ENCODE measurements at regions not wholly inside any gene's neighbourhood (a gene's known extent, or its start where the extent isn't known, plus 50 kb on each side); places are given as distances from the start of the nearest gene placed in this dataset.

- Histone ChIP-seq H3F3A (ENCODE audit: low read depth) (no peaks in the 10 kb centered on the region), H3K4me3 (ENCODE audit: low read length, poor library complexity, severe bottlenecking) (no peak overlapping the region), H3K9me2 (replicated peaks; ENCODE audit: low read depth, low read length) (no peaks in the 10 kb centered on the region), H3K79me2 (ENCODE audit: insufficient read depth, low read length) (no peaks in the 10 kb centered on the region), H3K4me1 (ENCODE audit: insufficient read depth, low read length, poor library complexity, severe bottlenecking) (no peaks in the 10 kb centered on the region), H3K9ac (ENCODE audit: low read depth, low read length, poor library complexity, severe bottlenecking) (no peak overlapping the region), H2AFZ (ENCODE audit: low read length) (no peak overlapping the region), H3K27me3 (ENCODE audit: insufficient read depth, low read length, poor library complexity, severe bottlenecking) (no peaks in the 10 kb centered on the region), H4K20me1 (ENCODE audit: insufficient read depth, low read length, poor library complexity, severe bottlenecking) (no peaks in the 10 kb centered on the region), H3K9me3 (ENCODE audit: insufficient read depth, low read depth, low read length) (peaks cover 6% of the 10 kb centered on the region; the same call in 1 of the 2 replicates), H3K36me3 (ENCODE audit: insufficient read depth, low read length) (no peaks in the 10 kb centered on the region), H3K4me2 (ENCODE audit: low read depth, low read length, poor library complexity, severe bottlenecking) (no peak overlapping the region)
- no peak for TF ChIP-seq CTCF (conservative IDR thresholded peaks at IDR 0.05; ENCODE audit: low read length)
- no peak for TF ChIP-seq EZH2phosphoT487 (IDR thresholded peaks at IDR 0.05; ENCODE audit: borderline replicate concordance)
Observed at GRCh38 chr9:515665-516064, 301.0 kb downstream of the DOCK8 start.

- H3K79me2 ChIP-seq (ENCODE audit: insufficient read depth, low read length): no peaks in the 10 kb centered on the region
- no peak overlapping the region for H3K4me3 ChIP-seq (ENCODE audit: low read length, poor library complexity, severe bottlenecking)
- H3K27me3 ChIP-seq (ENCODE audit: insufficient read depth, low read length, poor library complexity, severe bottlenecking): no peaks in the 10 kb centered on the region
- H3K9me2 ChIP-seq (replicated peaks; ENCODE audit: low read depth, low read length): no peaks in the 10 kb centered on the region
- peaks cover 6% of the 10 kb centered on the region; the same call in 1 of the 2 replicates for H3K9me3 ChIP-seq (ENCODE audit: insufficient read depth, low read depth, low read length)
- no peak overlapping the region for H3K9ac ChIP-seq (ENCODE audit: low read depth, low read length, poor library complexity, severe bottlenecking)
- H4K20me1 ChIP-seq (ENCODE audit: insufficient read depth, low read length, poor library complexity, severe bottlenecking): no peaks in the 10 kb centered on the region
- H3K4me1 ChIP-seq (ENCODE audit: insufficient read depth, low read length, poor library complexity, severe bottlenecking): no peaks in the 10 kb centered on the region
- H2AFZ ChIP-seq (ENCODE audit: low read length): no peak overlapping the region
- no peaks in the 10 kb centered on the region for H3F3A ChIP-seq (ENCODE audit: low read depth)
- TF ChIP-seq EZH2phosphoT487 (IDR thresholded peaks at IDR 0.05; ENCODE audit: borderline replicate concordance) (no peak), CTCF (conservative IDR thresholded peaks at IDR 0.05; ENCODE audit: low read length) (no peak)
- no peak overlapping the region for H3K4me2 ChIP-seq (ENCODE audit: low read depth, low read length, poor library complexity, severe bottlenecking)
- H3K36me3 ChIP-seq (ENCODE audit: insufficient read depth, low read length): no peaks in the 10 kb centered on the region
Observed at GRCh38 chr9:517993-518392, 303.3 kb downstream of the DOCK8 start.

DNA sequence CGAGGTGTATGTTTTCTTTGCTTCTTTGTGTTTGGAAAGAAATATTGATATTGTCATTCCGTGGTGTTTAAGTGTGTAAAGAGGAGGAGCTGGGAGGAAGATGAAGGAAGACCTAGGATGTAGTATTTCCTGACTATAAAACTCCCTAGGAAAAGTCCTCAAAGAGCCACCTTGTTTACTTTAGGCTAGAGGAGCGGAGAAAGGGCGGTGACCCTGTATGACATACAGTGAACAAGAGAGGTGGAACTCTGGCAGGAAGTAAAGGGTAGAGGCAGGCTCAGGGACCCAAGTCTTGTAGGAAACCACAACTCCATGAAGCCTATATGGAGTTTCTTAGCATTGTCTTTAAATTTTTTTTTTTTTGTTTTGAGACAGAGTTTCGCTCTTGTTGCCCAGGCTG is 303.9 kb downstream of the DOCK8 start:
- TF ChIP-seq EZH2phosphoT487 (IDR thresholded peaks at IDR 0.05; ENCODE audit: borderline replicate concordance) (no peak), CTCF (conservative IDR thresholded peaks at IDR 0.05; ENCODE audit: low read length) (no peak)
- Histone ChIP-seq H2AFZ (ENCODE audit: low read length) (no peak overlapping the region), H3K9me3 (ENCODE audit: insufficient read depth, low read depth, low read length) (peaks cover 6% of the 10 kb centered on the region; the same call in 1 of the 2 replicates), H3K9me2 (replicated peaks; ENCODE audit: low read depth, low read length) (no peaks in the 10 kb centered on the region), H3K9ac (ENCODE audit: low read depth, low read length, poor library complexity, severe bottlenecking) (no peak overlapping the region), H3K4me1 (ENCODE audit: insufficient read depth, low read length, poor library complexity, severe bottlenecking) (no peaks in the 10 kb centered on the region), H3K36me3 (ENCODE audit: insufficient read depth, low read length) (no peaks in the 10 kb centered on the region), H3F3A (ENCODE audit: low read depth) (no peaks in the 10 kb centered on the region), H3K4me2 (ENCODE audit: low read depth, low read length, poor library complexity, severe bottlenecking) (no peak overlapping the region), H3K79me2 (ENCODE audit: insufficient read depth, low read length) (no peaks in the 10 kb centered on the region), H4K20me1 (ENCODE audit: insufficient read depth, low read length, poor library complexity, severe bottlenecking) (no peaks in the 10 kb centered on the region), H3K27me3 (ENCODE audit: insufficient read depth, low read length, poor library complexity, severe bottlenecking) (no peaks in the 10 kb centered on the region), H3K4me3 (ENCODE audit: low read length, poor library complexity, severe bottlenecking) (no peak overlapping the region)
